Stomach (tissue), 8 donors: ENCODE measurements at regions not wholly inside any gene's neighbourhood (a gene's known extent, or its start where the extent isn't known, plus 50 kb on each side); places are given as distances from the start of the nearest gene placed in this dataset.

Source experiments
- DNase-seq, 2 donors: peaks; one replicate each; pipeline versions ENCODE4 v3.0.0 to v3.0.0-alpha.2; 2013 to 2019
- H3K27ac ChIP-seq, 5 donors: fragments of 200-600 bp in 4 of 5; sonication (generic) in 4 of 5; one replicate each; pipeline ENCODE4 v1.5.1; 2013 to 2019; ENCODE audit warnings: mild to moderate bottlenecking in 1 of 5, moderate library complexity in 1 of 5
- H3K27me3 ChIP-seq, 3 donors: fragments of 200-600 bp; sonication (generic); one replicate each; pipeline ENCODE4 v1.5.1; 2017 to 2019; ENCODE audit warnings: mixed run types in 1 of 3
- H3K36me3 ChIP-seq, 4 donors: fragments of 200-600 bp; sonication (generic); 1 replicate in 3 of 4; 2 replicates in 1 of 4; pipeline ENCODE4 v1.5.1; 2016 to 2019
- H3K4me1 ChIP-seq, 4 donors: fragments of 200-600 bp; sonication (generic); one replicate each; pipeline ENCODE4 v1.5.1; 2016 to 2019
- H3K4me3 ChIP-seq, 4 donors: fragments of 200-600 bp; sonication (generic) in 3 of 4; one replicate each; pipeline ENCODE4 v1.5.1; 2016 to 2019; ENCODE audit warnings: mild to moderate bottlenecking in 1 of 4
- H3K9me3 ChIP-seq, 4 donors: fragments of 200-600 bp; sonication (generic); one replicate each; pipeline ENCODE4 v1.5.1; 2016 to 2019
- CTCF ChIP-seq, 7 experiments: fragments of 450-650 bp in 4 of 7; fragments of 200-600 bp in 3 of 7; sonication (generic) in 3 of 7; IDR thresholded peaks; one replicate each; pipeline ENCODE4 v1.5.1; 2016 to 2019; ENCODE audit warnings: antibody characterized with exemption in 7 of 7, control low read depth in 2 of 7, mild to moderate bottlenecking in 1 of 7
- EP300 ChIP-seq: sonication (generic); formaldehyde crosslinking; IDR thresholded peaks from one replicate; pipeline ENCODE4 v1.6.1; 2017; ENCODE audit warnings: antibody characterized with exemption
- POLR2A ChIP-seq, 4 donors: fragments of 450-650 bp; IDR thresholded peaks; one replicate each; pipeline ENCODE4 v1.6.1; 2016; ENCODE audit warnings: antibody characterized with exemption in 4 of 4, control low read depth in 2 of 4, mild to moderate bottlenecking in 1 of 4, moderate library complexity in 1 of 4
- POLR2AphosphoS5 ChIP-seq, 3 donors: sonication (generic); formaldehyde crosslinking; IDR thresholded peaks; one replicate each; pipeline ENCODE4 v1.6.1; 2016; ENCODE audit warnings: antibody characterized with exemption in 3 of 3
- WGBS, 5 donors: extraction: QIAGEN DNeasy Blood & Tissue Kit in 3 of 5; methylation state at CpG; one replicate each; pipeline versions ENCODE4 v1.1.5 to v1.1.7; 2013 to 2018; 5-methylcytosine and 5-hydroxymethylcytosine counted together
- intact Hi-C: fragments of 100-400 bp; cut with DNase I; formaldehyde crosslinking; loops from one replicate; pipeline ENCODE4 v1.15.1; 2023; ENCODE audit warnings: low total_unique reads
- donor health status: healthy with polysubstance abuse.
- donor health status: Bipolar disorder and iron deficiency.
- donor health status: healthy.

GRCh38 chr16:87138316-87138715, 178.9 kb downstream of the C16orf95 start:
- no peak for DNase-seq
- WGBS, 5 donors = 81 to 92% (median 89%) methylated on average over 4 of the region's 4 CpGs
- H3K4me1 ChIP-seq = no peaks in the 10 kb centered on the region
- TF ChIP-seq POLR2AphosphoS5 (IDR thresholded peaks at IDR 0.05) (no peak), CTCF (IDR thresholded peaks at IDR 0.05) (no peak), EP300 (no peak), POLR2A (IDR thresholded peaks at IDR 0.05) (no peak)
- no peaks in the 10 kb centered on the region for H3K27me3 ChIP-seq
- no peak overlapping the region for H3K4me3 ChIP-seq
- H3K36me3 ChIP-seq = no peaks in the 10 kb centered on the region
- intact Hi-C loops = no loop called here
- H3K9me3 ChIP-seq = peaks cover 0 to 9% (median 0%) of the 10 kb centered on the region in 4 donors
- H3K27ac ChIP-seq = no peak overlapping the region

GRCh38 chr16:87138738-87139267, 178.4 kb downstream of the C16orf95 start:
- 75 to 87% (median 81%) methylated on average over 13 of the region's 13 CpGs for WGBS, 5 donors
- no peak for TF ChIP-seq EP300
- Histone ChIP-seq H3K36me3 (no peaks in the 10 kb centered on the region), H3K9me3 (peaks cover 0 to 9% (median 0%) of the 10 kb centered on the region in 4 donors), H3K27me3 (no peaks in the 10 kb centered on the region), H3K27ac (no peak overlapping the region), H3K4me3 (no peak overlapping the region), H3K4me1 (no peaks in the 10 kb centered on the region)
- DNase-seq = no peak
- intact Hi-C loops = no loop called here

GRCh38 chr16:87140211-87141200, 176.7 kb downstream of the C16orf95 start:
- peaks cover 0 to 9% (median 0%) of the 10 kb centered on the region in 4 donors for H3K9me3 ChIP-seq
- TF ChIP-seq POLR2A (IDR thresholded peaks at IDR 0.05) = no peak
- TF ChIP-seq EP300 = no peak
- no peak for TF ChIP-seq CTCF (IDR thresholded peaks at IDR 0.05)
- no peak for TF ChIP-seq POLR2AphosphoS5 (IDR thresholded peaks at IDR 0.05)
- whole genome bisulfite sequencing, 5 donors = 77 to 83% (median 80%) methylated on average over 38 to 39 of the region's 39 CpGs

GRCh38 chr16:87141402-87141801, 175.8 kb downstream of the C16orf95 start:
- TF ChIP-seq CTCF (IDR thresholded peaks at IDR 0.05) (no peak), POLR2AphosphoS5 (IDR thresholded peaks at IDR 0.05) (no peak), POLR2A (IDR thresholded peaks at IDR 0.05) (no peak), EP300 (no peak)
- no peaks in the 10 kb centered on the region for H3K36me3 ChIP-seq
- intact Hi-C loops = no loop called here
- 69 to 82% (median 74%) methylated on average over 5 of the region's 5 CpGs for WGBS, 5 donors
- no peak for DNase-seq
- peaks cover 0 to 9% (median 0%) of the 10 kb centered on the region in 4 donors for H3K9me3 ChIP-seq
- no peak overlapping the region for H3K27ac ChIP-seq
- H3K27me3 ChIP-seq = no peaks in the 10 kb centered on the region
- no peaks in the 10 kb centered on the region for H3K4me1 ChIP-seq
- H3K4me3 ChIP-seq = no peak overlapping the region

More at GRCh38 chr16:87140211-87141200, 176.7 kb downstream of the C16orf95 start:
- no peaks in the 10 kb centered on the region for H3K36me3 ChIP-seq
- no peaks in the 10 kb centered on the region for H3K27me3 ChIP-seq
- no peak overlapping the region for H3K27ac ChIP-seq
- H3K4me3 ChIP-seq = no peak overlapping the region
- DNase-seq = no peak
- no peaks in the 10 kb centered on the region for H3K4me1 ChIP-seq
- intact Hi-C loops = no loop called here
